K562 (cell line): ENCODE measurements at regions not wholly inside any gene's neighbourhood (a gene's known extent, or its start where the extent isn't known, plus 50 kb on each side); places are given as distances from the start of the nearest gene placed in this dataset.

ENCODE experiments used
- CTCF ChIP-seq, 3 experiments: IDR thresholded peaks in 2 of 3; conservative IDR thresholded peaks in 1 of 3; 2 replicates each; pipeline ENCODE4 v1.5.1; 2011 to 2012; ENCODE audit warnings: low read length in 3 of 3, mild to moderate bottlenecking in 3 of 3, control low read depth in 2 of 3, improper control_type of control experiment in 1 of 3, inconsistent platforms in 1 of 3, low read depth in 1 of 3, mixed read lengths in 1 of 3, moderate library complexity in 1 of 3; ENCODE audit not compliant: insufficient read depth in 2 of 3
- MCM3 ChIP-seq: fragments of 450-650 bp; IDR thresholded peaks from 2 replicates; pipeline ENCODE4 v1.6.1; 2016
- REST ChIP-seq, 2 experiments: fragments of 450-650 bp; formaldehyde crosslinking in 1 of 2; IDR thresholded peaks; 2 replicates each; pipeline versions ENCODE4 v1.4.0 to v1.6.1; 2014 to 2020; ENCODE audit warnings: mild to moderate bottlenecking in 2 of 2, borderline replicate concordance in 1 of 2, low read depth in 1 of 2
- SPI1 ChIP-seq: IDR thresholded peaks from 2 replicates; pipeline ENCODE4 v1.6.1; 2011; ENCODE audit warnings: low read depth, low read length, control low read depth, borderline replicate concordance
- ZNF274 ChIP-seq: IDR thresholded peaks from 2 replicates; pipeline ENCODE4 v1.6.1; 2011; ENCODE audit warnings: low read depth, mild to moderate bottlenecking, low read length, moderate library complexity, borderline replicate concordance
- ZNF586 ChIP-seq: fragments of 450-650 bp; formaldehyde crosslinking; conservative IDR thresholded peaks from 2 replicates; pipeline ENCODE4 v1.4.0; 2020; ENCODE audit warnings: mild to moderate bottlenecking, moderate library complexity

GRCh38 chr7:22572937-22573336 is 72.9 kb upstream of the STEAP1B start:
- TF ChIP-seq ZNF274 (no peak), MCM3 (no peak), CTCF (IDR thresholded peaks at IDR 0.05 in 2 of 3, conservative IDR thresholded peaks at IDR 0.05 in 1 of 3; ENCODE audit: insufficient read depth in 2 of 3, low read depth in 1 of 3, low read length in 3 of 3) (no peak), REST (IDR thresholded peaks at IDR 0.05; ENCODE audit: borderline replicate concordance) (no peak), REST (CRISPR knock-in tag; IDR thresholded peaks at IDR 0.05; ENCODE audit: low read depth) (no peak), ZNF586 (no peak), SPI1 (no peak)
